HG02588 (cell line): ENCODE measurements at regions not wholly inside any gene's neighbourhood (a gene's known extent, or its start where the extent isn't known, plus 50 kb on each side); places are given as distances from the start of the nearest gene placed in this dataset.

Experiments
- ATAC-seq: cut with Tn5 transposase; IDR thresholded peaks from one replicate; pipeline ENCODE4 v1.9.1; 2021; ENCODE audit warnings: mild to moderate bottlenecking, moderate library complexity; ENCODE audit not compliant: unreplicated experiment

DNA sequence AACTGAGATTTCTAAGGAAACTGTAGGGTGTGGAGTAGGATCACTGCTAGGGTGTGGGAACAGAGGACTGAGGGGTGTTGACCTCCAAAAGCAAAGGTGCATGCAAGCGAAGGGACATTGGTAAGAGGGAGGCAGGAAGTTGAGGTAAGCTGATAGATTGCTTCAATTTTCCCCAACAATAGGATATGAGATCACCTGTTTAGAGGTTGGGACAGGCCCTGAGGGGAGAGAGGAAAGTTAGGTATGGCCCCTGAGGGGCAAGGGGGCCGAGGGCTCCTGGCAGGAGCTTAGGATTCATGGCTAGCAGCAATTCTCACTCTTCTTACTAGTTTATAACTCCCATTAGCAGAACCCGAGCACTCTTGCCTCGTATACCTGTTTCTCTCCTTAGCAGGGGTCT lies 106.8 kb upstream of the RPS6KA2 start:
- ATAC-seq, result no peak

- no peak for ATAC-seq
These were observed 102.6 kb upstream of the RPS6KA2 start for GRCh38 chr6:166729658-166730057.

GRCh38 chr6:166728884-166729530 lies 102.0 kb upstream of the RPS6KA2 start:
- no peak for ATAC-seq

DNA sequence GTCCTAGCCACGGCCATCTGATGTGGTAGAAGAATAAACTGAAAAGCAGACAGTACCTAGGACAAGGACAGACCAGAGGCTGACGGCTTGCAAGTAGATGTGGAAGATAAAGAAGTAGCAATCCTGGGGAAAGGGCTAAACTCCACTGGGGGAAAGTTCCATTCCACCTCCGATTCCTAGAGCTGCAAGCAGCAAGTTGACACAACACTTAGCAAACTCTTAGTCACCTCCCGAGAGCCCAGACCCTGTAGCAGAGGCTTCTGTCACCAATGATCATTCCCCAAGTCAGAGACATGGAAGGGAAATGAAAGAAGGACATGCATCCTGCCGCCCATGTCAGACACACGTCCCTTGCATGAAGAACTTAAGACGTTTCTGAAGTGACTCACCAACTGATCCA lies 99.2 kb upstream of the RPS6KA2 start:
- no peak for ATAC-seq

DNA sequence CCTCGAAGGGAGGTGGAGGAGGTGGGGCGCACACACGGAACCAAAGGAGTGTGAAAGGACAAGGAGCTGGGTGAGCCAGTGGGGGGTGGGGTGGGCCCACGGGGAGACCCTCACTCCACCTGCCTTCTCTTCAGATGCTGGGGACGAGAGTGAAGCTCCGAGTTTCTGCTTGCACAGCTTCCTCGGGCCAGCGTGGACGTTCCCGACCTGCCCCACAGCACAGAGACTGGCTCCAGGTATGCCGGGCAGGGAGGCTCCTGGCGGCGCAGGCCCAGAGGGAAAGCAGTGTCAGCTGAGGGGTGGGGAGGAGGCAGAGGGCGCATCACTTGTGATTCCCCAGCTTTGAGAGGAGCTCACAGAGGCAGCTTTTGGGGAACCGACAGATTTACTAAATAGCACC lies 98.5 kb upstream of the RPS6KA2 start:
- ATAC-seq, result no peak

- no peak for ATAC-seq
These were observed 97.5 kb upstream of the RPS6KA2 start for GRCh38 chr6:166724576-166724975.

DNA sequence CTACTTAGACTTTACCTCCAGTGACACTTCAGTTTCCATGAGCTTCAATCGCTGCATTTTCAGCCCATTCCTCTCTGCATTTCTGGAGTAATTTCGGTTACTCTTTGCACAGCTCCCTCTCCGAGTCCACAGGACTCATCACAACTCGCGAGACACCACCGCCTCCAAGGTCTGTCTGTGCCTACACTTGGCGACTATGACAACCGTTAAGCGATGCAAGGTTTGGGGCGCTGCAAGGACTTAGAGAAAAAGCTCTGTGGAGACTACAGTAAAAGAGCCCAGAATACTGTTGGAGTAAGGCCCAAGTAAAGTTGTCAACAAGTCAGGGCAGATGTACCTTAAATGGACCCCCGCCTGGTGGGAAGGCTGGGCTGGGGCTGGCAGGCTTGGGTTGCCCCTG lies 95.7 kb upstream of the RPS6KA2 start:
- ATAC-seq, result no peak

DNA sequence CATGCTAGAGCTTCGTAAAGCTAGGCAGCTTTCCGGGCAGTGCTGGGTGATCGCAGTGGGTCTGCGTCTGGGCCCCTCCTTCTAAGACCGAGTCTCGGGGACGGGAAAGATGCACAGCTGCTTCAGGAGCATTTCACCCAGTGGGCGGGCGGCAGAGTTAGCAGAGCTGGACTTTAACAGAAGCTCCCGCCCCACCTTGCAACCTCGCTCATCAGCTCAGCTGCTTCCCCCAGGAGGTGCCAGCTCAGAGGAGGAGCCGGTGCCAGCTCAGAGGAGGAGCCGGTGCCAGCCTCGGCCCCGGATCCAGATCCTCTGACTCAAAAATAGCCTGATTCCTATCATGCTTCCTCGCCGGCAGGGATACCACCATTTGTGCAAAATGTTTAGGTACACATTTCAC lies 94.5 kb upstream of the RPS6KA2 start:
- no peak for ATAC-seq

GRCh38 chr6:166720856-166721255 lies 93.8 kb upstream of the RPS6KA2 start:
- ATAC-seq, result no peak

DNA sequence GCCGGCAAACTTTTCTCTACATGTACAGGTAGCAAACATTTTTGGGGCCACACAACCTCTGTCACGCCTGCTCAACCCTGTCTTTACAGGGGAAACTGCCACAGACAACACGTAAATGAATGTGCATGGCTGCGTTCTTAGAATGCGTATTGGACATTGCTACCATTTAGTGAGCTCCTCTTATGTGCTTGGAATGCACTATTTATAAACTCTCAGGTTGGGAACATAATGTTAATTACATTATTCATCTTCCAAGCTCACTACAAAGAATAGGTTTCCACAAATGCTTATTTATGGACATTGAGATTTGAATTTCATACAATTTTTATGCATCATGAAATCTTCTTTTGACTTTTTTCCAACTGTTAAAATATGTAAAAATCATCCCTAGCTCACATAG lies 92.0 kb upstream of the RPS6KA2 start:
- ATAC-seq, result no peak

DNA sequence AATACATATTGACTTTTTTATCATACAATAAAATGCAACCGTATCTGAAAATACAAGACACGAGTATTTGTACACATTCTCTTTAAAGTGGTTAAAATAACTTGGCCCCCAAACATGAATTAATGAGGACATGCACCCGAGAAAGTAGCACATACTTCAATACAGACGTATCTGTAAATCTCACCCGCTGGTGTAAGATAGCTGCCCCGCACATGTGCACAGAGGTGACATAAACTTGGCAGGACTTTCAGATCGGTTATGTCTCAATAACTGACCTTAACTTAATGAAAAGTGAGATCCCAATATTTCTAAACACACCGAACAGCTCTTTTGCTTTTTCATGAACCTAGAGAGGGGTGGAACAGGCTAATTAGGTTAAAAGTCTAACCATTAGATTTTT lies 91.5 kb upstream of the RPS6KA2 start:
- ATAC-seq, result no peak

- ATAC-seq, result no peak
These were observed 90.0 kb upstream of the RPS6KA2 start for GRCh38 chr6:166716910-166717617.

DNA sequence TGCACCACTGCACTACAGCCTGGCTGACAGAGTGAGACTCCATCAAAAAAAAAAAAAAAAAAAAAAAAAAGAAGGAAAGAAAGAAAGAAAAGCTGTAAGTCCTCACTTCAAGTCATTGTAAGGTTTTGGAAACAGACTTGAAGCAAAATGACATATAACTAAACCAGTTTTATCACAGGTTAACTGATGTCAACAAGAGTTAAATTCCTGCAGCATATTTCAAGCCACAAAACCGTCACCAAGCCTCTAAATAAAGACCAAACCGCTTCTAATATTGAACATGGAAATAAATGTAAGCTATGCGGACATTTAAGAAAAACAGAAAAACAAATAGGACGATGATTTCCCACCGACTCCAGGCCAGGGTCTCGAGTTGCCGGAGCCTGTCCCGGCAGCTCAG lies 88.9 kb upstream of the RPS6KA2 start:
- ATAC-seq, result no peak

DNA sequence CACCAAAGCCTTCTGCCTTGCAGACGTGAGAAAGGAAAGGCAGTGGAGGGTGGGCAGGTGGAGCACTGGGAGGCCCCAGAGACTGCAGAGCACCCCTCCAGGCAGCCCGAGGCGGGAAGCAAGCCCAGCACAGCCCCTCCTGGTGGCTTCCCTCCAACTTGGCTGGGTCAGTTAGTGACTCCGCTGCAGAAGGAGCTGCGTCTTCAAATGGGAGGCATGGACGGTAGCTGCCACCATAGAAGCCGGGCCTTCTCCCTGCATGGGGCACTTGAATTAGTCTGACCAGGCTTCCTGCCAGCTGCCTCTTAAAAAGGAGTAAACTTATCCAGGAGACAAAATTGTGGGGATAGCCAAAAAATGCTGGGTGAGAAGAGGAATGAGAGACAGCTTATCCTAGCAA lies 88.0 kb upstream of the RPS6KA2 start:
- ATAC-seq, result no peak

GRCh38 chr6:166714581-166714980 lies 87.5 kb upstream of the RPS6KA2 start:
- ATAC-seq, result no peak

GRCh38 chr6:166714187-166714510 lies 87.1 kb upstream of the RPS6KA2 start:
- ATAC-seq, result no peak

- ATAC-seq, result no peak
These were observed 86.6 kb upstream of the RPS6KA2 start for GRCh38 chr6:166713434-166714186.

- no peak for ATAC-seq
These were observed 85.5 kb upstream of the RPS6KA2 start for GRCh38 chr6:166712286-166713228.

DNA sequence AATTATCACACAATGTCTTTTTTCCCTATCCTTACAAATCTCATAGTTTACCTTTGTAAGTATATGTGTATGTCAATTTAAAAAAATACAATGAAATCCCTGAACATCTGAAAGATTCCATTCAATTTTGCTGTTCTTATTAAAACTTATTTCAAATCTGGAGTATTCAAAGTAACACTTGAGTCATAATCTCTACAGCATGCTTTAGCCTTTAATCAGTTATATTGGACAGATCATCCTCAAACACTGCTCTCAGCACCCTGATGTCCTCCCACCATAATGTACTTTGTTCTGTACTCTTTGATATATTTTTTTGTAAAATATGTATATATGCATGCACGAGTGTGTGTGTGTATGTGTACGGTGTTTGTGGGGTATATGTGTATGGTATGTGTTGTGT lies 83.0 kb upstream of the RPS6KA2 start:
- no peak for ATAC-seq

- no peak for ATAC-seq
These were observed 81.4 kb upstream of the RPS6KA2 start for GRCh38 chr6:166708460-166708859.

DNA sequence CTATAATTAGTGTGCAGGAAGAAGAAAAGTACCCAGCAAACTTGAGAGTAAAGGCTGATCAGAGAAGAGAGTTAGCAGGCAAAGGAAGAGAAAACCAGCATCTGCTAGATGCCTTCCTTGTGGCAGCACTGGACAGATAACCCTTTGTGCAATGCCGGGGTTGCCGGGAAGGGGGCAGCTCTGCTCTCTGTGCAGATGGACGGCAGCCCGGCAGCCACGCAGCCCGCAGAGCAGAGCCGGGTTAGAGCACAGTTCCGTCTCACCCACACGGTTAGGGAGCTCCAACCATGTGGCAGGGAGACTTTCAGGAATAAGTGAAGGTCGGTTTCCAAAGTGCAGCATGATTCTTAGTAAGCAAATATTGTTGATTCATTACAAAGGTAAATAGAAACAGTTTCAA lies 80.0 kb upstream of the RPS6KA2 start:
- peak; percentile 64 for ATAC-seq
